SU-DHL-6 (cell line): ENCODE measurements at regions not wholly inside any gene's neighbourhood (a gene's known extent, or its start where the extent isn't known, plus 50 kb on each side); places are given as distances from the start of the nearest gene placed in this dataset.
"Not testable (repeated sequence)": the region's sequence is repeated elsewhere in the genome, so short reads cannot be mapped to it uniquely, and the experiment has no call there.

Source experiments
- H2AFZ ChIP-seq: fragments of 200-600 bp; sonication (generic); 2 replicates; pipeline ENCODE4 v1.6.1; 2014; ENCODE audit warnings: low read depth, mild to moderate bottlenecking, moderate library complexity, mixed read lengths, antibody characterized with exemption, low read length; ENCODE audit not compliant: severe bottlenecking
- H3F3A ChIP-seq: fragments of 200-600 bp; shearing (Covaris generic); 2 replicates; pipeline ENCODE4 v1.6.0; 2016; ENCODE audit warnings: antibody characterized with exemption, mild to moderate bottlenecking; ENCODE audit not compliant: insufficient read depth
- H3K27ac ChIP-seq: fragments of 200-600 bp; sonication (generic); 2 replicates; pipeline ENCODE4 v1.5.1; 2016; ENCODE audit warnings: low read depth, mild to moderate bottlenecking, low read length, moderate library complexity, mixed read lengths
- H3K27me3 ChIP-seq: fragments of 200-600 bp; sonication (generic), shearing (Covaris generic); 2 replicates; pipeline ENCODE4 v1.6.0; 2014; ENCODE audit warnings: mild to moderate bottlenecking, low read length
- H3K36me3 ChIP-seq: fragments of 200-600 bp; sonication (generic); 2 replicates; pipeline ENCODE4 v1.6.1; 2014; ENCODE audit warnings: mild to moderate bottlenecking, low read length, mixed read lengths
- H3K4me2 ChIP-seq: fragments of 300-600, 200-600 bp; shearing (Covaris generic), sonication (generic); 2 replicates; pipeline ENCODE4 v1.6.0; 2014; ENCODE audit warnings: low read length, low read depth, mild to moderate bottlenecking; ENCODE audit not compliant: poor library complexity, severe bottlenecking
- H3K4me3 ChIP-seq: fragments of 200-600 bp; sonication (generic); 2 replicates; pipeline ENCODE4 v1.5.1; 2014; ENCODE audit warnings: antibody characterized with exemption, low read length, mild to moderate bottlenecking, mixed read lengths; ENCODE audit not compliant: insufficient read depth, poor library complexity, severe bottlenecking
- H3K79me2 ChIP-seq: fragments of 200-600 bp; sonication (generic); 2 replicates; pipeline ENCODE4 v1.6.1; 2014; ENCODE audit warnings: mild to moderate bottlenecking, low read length, moderate library complexity; ENCODE audit not compliant: insufficient read depth
- H3K9ac ChIP-seq: fragments of 200-600 bp; sonication (generic); 2 replicates; pipeline ENCODE4 v1.7.0; 2014; ENCODE audit warnings: mild to moderate bottlenecking, low read length
- H3K9me2 ChIP-seq: fragments of 200-600 bp; sonication (generic); replicated peaks from 2 replicates; pipeline ENCODE4 v1.6.1; 2014; ENCODE audit warnings: low read length; ENCODE audit not compliant: insufficient read depth
- H3K9me3 ChIP-seq: fragments of 200-600 bp; sonication (generic); 2 replicates; pipeline ENCODE4 v1.6.1; 2014; ENCODE audit warnings: low read length, mixed read lengths; ENCODE audit not compliant: insufficient read depth
- H4K20me1 ChIP-seq: fragments of 200-600 bp; sonication (generic); 2 replicates; pipeline ENCODE4 v1.6.1; 2014; ENCODE audit warnings: low read depth, mild to moderate bottlenecking, antibody characterized with exemption, low read length, moderate library complexity, mixed read lengths
- EZH2phosphoT487 ChIP-seq: fragments of 200-600 bp; sonication (generic), shearing (Covaris generic); conservative IDR thresholded peaks from 2 replicates; pipeline ENCODE4 v1.6.1; 2018; ENCODE audit warnings: mild to moderate bottlenecking, antibody characterized with exemption, low read length, moderate library complexity, mixed read lengths
- TF ChIP-seq, protein P1 (sequence below): fragments of 200-600 bp; sonication (generic); IDR thresholded peaks from one replicate; pipeline ENCODE4 v1.5.1; 2017; ENCODE audit warnings: antibody characterized with exemption, mild to moderate bottlenecking, low read length, moderate library complexity; ENCODE audit not compliant: insufficient read depth, poor library complexity, severe bottlenecking

DNA sequence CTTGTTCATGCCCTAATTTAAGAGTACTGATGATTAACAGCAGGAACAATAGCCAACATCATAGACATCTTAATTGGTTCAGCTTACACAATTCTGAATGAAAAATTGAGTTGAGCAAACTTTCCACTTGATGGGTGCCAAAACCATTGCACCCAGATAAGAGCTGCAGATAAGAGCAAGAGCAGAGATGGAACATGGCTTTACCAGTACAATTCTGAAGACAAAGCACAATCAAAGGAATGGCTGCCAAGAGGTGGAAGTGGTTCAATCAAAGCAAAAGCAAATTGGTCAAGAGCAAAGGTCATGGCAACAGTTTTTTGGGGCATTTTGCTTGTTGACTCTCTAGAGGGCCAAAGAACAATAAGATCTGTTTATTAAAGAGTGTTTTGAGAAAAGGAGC is 65.6 kb upstream of the ATP5MC3 start:
- no peak overlapping the region for H2AFZ ChIP-seq
- no peaks in the 10 kb centered on the region for H3F3A ChIP-seq
- H3K36me3 ChIP-seq: no peaks in the 10 kb centered on the region
- H3K27ac ChIP-seq: no peak overlapping the region
- H3K79me2 ChIP-seq: no peaks in the 10 kb centered on the region
- no peaks in the 10 kb centered on the region for H4K20me1 ChIP-seq
- H3K9ac ChIP-seq: no peak overlapping the region
- no peak for TF ChIP-seq EZH2phosphoT487
- TF ChIP-seq, protein P1, sequence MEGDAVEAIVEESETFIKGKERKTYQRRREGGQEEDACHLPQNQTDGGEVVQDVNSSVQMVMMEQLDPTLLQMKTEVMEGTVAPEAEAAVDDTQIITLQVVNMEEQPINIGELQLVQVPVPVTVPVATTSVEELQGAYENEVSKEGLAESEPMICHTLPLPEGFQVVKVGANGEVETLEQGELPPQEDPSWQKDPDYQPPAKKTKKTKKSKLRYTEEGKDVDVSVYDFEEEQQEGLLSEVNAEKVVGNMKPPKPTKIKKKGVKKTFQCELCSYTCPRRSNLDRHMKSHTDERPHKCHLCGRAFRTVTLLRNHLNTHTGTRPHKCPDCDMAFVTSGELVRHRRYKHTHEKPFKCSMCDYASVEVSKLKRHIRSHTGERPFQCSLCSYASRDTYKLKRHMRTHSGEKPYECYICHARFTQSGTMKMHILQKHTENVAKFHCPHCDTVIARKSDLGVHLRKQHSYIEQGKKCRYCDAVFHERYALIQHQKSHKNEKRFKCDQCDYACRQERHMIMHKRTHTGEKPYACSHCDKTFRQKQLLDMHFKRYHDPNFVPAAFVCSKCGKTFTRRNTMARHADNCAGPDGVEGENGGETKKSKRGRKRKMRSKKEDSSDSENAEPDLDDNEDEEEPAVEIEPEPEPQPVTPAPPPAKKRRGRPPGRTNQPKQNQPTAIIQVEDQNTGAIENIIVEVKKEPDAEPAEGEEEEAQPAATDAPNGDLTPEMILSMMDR: no peak
- H3K9me3 ChIP-seq: no peaks in the 10 kb centered on the region
- no peak overlapping the region for H3K4me3 ChIP-seq
- no peaks in the 10 kb centered on the region for H3K9me2 ChIP-seq
- no peaks in the 10 kb centered on the region for H3K27me3 ChIP-seq
- H3K4me2 ChIP-seq: no peak overlapping the region

- no peaks in the 10 kb centered on the region for H3F3A ChIP-seq
- no peak for TF ChIP-seq EZH2phosphoT487
- TF ChIP-seq, protein P1: no peak
- H3K9ac ChIP-seq: no peak overlapping the region
- no peaks in the 10 kb centered on the region for H3K27me3 ChIP-seq
- no peak overlapping the region for H3K4me2 ChIP-seq
- no peak overlapping the region for H3K4me3 ChIP-seq
- H3K9me2 ChIP-seq: no peaks in the 10 kb centered on the region
- H3K9me3 ChIP-seq: no peaks in the 10 kb centered on the region
- no peaks in the 10 kb centered on the region for H3K36me3 ChIP-seq
- H2AFZ ChIP-seq: no peak overlapping the region
- H4K20me1 ChIP-seq: no peaks in the 10 kb centered on the region
- H3K79me2 ChIP-seq: no peaks in the 10 kb centered on the region
- no peak overlapping the region for H3K27ac ChIP-seq
Measured at GRCh38 chr2:175244697-175245096, 63.2 kb upstream of the ATP5MC3 start.

GRCh38 chr2:175241691-175242090 is 60.2 kb upstream of the ATP5MC3 start:
- no peak overlapping the region for H2AFZ ChIP-seq
- H3F3A ChIP-seq: no peaks in the 10 kb centered on the region
- H3K27ac ChIP-seq: no peak overlapping the region
- H3K9me2 ChIP-seq: no peaks in the 10 kb centered on the region
- H4K20me1 ChIP-seq: no peaks in the 10 kb centered on the region
- no peaks in the 10 kb centered on the region for H3K9me3 ChIP-seq
- H3K9ac ChIP-seq: no peak overlapping the region
- no peaks in the 10 kb centered on the region for H3K27me3 ChIP-seq
- H3K79me2 ChIP-seq: no peaks in the 10 kb centered on the region
- H3K4me3 ChIP-seq: no peak overlapping the region
- no peak overlapping the region for H3K4me2 ChIP-seq
- no peaks in the 10 kb centered on the region for H3K36me3 ChIP-seq
- TF ChIP-seq, protein P1: no peak
- TF ChIP-seq EZH2phosphoT487: no peak

DNA sequence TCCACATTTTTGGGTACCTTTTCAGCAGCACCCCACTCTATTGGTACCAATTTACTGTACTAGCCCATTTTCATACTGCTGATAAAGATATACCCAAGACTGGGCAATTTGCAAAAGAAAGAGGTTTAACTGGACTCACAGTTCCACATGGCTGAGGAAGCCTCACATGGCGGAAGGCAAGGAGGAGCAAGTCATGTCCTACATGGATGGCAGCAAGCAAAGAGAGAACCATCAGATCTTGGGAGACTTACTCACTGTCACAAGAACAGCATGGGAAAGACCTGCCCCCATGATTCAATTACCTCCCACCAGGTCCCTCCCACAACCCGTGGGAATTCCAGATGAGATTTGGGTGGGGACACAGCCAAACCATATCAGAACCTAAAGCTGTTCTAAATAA is 58.5 kb upstream of the ATP5MC3 start:
- H3K79me2 ChIP-seq, H3K9me3 ChIP-seq, H3K27ac ChIP-seq, H3K9me2 ChIP-seq, H3K4me3 ChIP-seq, H3K36me3 ChIP-seq, H2AFZ ChIP-seq, H3K27me3 ChIP-seq, H3F3A ChIP-seq, H4K20me1 ChIP-seq, H3K4me2 ChIP-seq, H3K9ac ChIP-seq: not testable (repeated sequence)
